ENCODE measurements at regions not wholly inside any gene's neighbourhood (a gene's known extent, or its start where the extent isn't known, plus 50 kb on each side); places are given as distances from the start of the nearest gene placed in this dataset.
A peak's percentile ranks its signal among the peaks of the same experiment; 100 is the strongest.
"Not testable (repeated sequence)": the region's sequence is repeated elsewhere in the genome, so short reads cannot be mapped to it uniquely, and the experiment has no call there.

DNA sequence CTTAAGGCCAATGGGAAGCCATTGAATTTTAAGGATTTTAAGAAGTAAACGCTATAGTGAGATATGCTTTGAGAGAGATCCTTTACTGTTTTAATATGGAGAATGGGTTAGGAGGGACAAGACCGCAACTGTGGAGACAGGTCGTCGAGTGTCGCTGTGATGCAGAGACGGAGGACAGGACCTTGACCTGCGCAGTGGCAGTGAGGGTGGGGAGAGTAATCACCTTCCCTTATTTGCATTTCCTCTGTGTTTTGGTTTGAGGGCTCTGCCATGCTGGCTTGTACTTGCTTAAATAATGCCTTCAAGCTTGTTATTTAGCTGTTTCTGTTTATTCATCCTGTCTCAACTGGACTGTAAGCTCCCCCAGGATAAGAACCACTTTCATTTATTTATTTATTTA, 345.0 kb downstream of the FBXW7 start:
- DNase-seq: no peak

DNA sequence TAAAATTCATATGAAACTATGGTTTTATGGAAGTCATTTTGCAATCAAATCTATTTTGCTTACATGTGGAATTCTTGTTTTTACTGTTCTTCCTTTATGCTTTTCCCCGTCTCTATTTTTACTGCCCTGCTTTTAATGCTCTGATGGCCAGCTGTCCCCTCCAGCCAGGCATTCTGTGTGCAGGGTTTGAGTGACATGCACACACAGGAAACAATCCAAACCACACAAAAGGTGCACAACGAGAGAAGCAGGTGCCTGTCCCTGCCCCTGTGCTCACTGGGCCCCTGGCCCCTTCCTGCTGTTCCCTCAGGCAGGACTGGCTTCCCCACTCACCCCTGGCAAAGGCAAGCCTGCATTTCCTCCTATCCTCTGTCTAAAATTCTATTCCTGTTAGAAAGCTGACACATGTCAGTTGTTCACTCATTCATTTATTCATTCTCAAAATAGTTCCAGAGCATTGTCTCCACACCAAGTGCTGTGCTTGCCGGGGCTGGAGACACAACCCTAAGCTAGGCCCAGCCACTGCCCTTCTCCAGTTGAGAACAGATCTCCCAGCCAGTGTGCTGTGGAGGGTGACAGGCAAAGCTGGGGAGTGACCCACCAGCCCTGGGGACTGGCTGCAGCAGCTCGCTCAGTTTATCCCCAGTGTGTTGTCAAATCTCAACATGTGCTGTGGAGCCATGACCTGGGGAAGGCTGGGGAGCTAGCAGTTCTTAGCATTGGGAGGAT, 346.3 kb downstream of the FBXW7 start:
- DNase-seq: peak; percentile 42 to 82

DNA sequence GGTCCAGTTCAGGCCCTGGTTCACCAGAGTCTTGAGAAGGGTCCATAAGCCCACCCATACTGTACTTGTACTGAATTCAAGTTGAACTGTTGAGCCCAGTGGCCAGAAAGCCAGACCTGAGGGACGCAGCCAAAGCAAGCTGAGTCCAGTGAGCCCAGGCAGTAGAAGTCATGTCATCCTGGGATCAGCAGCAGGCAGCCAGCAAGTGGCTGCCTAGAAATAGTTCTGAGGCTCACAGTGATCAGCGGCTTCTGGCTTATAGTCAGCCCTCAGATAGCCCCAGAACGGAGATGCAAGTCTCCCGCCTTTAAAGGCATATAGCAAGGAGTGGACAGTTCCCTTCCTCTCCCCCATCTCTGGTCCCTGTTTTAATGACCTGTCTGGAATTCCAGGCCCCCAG, 347.1 kb downstream of the FBXW7 start:
- DNase-seq: no peak

DNA sequence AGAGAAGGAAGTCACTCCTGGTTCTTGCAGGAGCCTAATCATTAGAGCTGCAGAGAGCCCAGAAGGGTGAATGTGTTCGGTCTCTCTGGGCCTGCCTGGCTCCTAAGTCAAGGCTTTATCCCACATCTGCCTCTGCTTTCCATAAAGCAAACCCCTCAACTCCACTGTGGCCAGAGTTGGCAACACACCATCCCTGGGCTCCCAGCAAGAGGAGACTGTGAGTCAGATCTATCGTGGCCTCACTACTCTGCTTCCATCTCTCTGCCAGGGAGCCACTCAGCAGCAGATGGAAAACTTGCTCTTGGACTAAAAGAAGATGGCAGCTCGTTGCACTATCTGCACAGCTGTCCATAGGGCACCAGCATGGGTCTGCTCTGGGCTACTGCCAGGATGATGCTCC, 348.2 kb downstream of the FBXW7 start:
- no peak for DNase-seq

- DNase-seq: no peak
Observed at GRCh38 chr4:152185786-152186550, 349.9 kb downstream of the FBXW7 start.

DNA sequence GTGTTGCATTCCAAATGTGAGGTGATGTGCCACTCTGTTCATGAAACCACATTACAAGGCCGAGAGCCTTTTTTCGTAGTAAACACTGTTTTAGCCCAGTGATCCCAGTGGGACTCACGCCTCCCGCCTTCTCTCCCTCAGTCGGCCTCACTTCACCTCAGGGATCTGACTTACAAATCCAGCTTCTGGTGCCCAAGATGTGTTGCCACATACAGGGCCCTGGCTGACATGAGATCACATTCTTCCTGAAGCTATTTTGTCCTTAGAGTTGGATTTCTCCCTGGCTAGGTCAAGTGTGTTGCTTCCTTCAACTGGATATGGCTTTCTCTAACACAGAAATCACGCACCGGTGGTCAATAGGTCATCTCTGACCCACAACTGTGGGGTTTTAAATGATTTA, 354.7 kb downstream of the FBXW7 start:
- DNase-seq: no peak

DNA sequence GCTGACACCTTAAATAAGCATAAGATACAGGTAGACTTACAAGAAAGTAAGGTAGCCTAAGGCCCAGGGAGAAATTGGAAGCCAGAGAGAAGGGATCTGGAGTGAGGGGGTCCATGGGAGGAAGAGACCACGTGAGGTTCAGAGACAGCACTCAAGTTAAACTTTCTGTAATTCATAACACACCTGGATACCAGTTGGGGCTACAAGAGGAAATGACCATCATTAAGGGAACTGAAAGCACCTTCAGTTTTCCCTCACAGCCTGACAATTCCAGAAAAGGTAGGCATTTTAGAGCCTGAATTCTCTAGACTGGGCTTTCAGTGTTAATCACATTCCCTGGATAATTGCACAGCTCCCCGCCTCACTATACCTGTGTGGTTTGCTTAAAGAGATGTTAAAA, 355.5 kb downstream of the FBXW7 start:
- no peak for DNase-seq

DNA sequence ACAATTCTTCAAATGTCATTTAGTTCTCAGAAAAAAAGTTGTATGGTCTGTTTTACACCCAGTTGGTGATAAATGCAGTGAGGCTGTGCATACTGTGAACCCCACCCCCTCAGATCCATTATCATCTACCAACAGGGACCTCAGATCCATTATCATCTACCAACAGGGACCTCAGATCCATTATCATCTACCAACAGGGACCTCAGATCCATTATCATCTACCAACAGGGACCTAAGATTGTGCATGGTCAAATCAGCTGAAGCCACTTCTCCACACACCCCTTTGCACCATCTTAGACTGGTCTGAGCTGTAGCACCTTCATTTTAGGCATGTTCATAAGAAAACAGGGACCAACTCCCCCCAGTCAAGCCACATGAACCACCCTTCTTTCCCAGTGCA, 358.4 kb downstream of the FBXW7 start:
- DNase-seq: not testable (repeated sequence)

- no peak for DNase-seq
Observed at GRCh38 chr4:152176627-152177214, 359.2 kb downstream of the FBXW7 start.

DNA sequence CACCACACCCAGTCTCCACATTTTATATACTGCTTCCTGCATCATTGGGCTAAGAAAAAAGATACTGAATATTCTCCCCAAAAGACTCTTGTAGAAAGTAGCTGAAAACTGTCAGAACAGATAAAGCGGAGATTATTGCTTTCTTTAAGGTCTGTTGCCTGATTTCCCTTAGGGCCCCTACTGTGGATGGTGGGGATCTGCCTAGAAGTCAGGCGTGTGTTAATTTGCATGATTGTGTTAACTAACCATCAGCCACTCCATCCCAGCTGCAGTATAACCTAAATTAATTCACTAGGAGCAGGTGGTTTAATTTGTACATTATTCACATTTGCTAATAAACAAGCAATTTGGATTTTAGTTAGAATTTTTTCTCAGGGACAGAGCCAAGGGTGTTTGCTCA, 360.3 kb downstream of the FBXW7 start:
- no peak for DNase-seq

- DNase-seq: peak in 1 of 2 experiments; percentile 23
Observed at GRCh38 chr4:152172146-152172545, 363.7 kb downstream of the FBXW7 start.

DNA sequence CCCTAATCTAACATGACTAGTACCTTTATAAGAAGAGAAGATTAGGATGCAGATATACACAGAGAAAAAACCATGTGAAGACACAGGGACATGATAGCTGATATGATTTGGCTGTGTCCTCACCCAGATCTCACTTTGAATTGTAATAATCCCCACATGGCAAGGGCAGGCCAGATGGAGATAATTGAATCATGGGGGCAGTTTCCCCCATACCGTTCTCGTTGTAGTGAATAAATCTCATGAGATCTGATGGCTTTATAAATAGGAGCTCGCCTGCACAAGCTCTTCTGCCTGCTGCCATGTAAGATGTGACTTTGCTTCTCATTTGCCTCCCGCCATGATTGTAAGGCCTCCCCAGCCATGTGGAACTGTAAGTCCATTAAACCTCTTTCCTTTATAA, 364.3 kb downstream of the FBXW7 start:
- DNase-seq: no peak

- no peak for DNase-seq
Observed at GRCh38 chr4:152169683-152170082, 366.2 kb downstream of the FBXW7 start.

GRCh38 chr4:152168987-152169616, 366.8 kb downstream of the FBXW7 start:
- DNase-seq: no peak

DNA sequence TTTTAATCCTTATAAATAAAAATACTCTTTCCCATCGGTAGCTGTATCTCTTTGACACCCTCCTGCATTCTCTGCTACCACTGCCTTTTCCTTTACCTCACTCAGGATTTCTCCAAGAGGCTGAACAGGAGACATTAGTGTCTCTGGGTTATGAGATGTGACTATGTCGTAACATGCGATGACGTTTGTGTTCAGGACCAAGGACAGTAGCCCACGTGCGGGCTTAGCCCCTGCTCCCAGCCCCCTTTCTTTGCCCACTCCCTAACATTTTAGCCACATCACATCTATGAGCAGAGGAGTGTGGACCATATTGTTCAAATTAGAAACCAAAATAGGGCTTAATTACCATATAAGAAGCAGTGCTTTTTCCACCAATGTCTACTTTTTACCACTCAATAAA, 369.3 kb downstream of the FBXW7 start:
- DNase-seq: no peak

- DNase-seq: no peak
Observed at GRCh38 chr4:152165846-152166245, 370.0 kb downstream of the FBXW7 start.

- DNase-seq: no peak
Observed at GRCh38 chr4:152165146-152165545, 370.7 kb downstream of the FBXW7 start.

DNA sequence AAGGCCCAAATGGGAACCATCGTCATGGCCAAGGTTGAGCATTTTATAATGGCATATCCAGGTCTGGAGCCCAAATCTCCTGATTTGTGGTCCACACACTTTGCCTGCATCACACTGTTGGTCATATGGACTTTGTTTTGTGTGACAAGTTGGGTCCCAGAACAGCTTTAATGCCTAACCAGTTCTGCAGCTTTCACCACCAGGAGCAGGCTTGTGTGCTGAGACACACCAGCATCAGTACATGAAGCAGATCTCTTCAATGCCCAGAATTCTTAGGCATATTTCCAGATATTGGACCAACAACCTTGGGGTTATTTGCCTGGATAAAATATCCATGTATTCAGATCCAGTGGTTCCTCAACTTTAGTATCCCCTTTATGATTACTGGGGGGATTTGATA, 371.3 kb downstream of the FBXW7 start:
- no peak for DNase-seq

DNA sequence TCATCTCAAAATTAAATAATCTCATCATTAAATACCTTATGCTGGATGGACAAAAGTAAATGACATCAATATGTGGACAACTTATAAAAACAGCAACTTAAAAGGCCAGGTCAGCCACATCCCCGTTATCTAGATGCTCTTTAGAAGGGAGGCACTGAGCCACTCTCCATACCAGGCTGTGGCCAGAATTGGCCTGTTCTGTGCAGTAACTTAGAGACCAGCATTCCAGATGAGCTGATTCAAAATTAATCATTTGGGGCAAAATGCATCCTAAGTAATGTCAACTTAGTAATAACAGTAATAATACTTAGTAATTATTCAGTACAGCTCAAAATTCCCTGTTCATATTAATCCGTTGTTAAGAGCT, 373.6 kb downstream of the FBXW7 start:
- DNase-seq: no peak

DNA sequence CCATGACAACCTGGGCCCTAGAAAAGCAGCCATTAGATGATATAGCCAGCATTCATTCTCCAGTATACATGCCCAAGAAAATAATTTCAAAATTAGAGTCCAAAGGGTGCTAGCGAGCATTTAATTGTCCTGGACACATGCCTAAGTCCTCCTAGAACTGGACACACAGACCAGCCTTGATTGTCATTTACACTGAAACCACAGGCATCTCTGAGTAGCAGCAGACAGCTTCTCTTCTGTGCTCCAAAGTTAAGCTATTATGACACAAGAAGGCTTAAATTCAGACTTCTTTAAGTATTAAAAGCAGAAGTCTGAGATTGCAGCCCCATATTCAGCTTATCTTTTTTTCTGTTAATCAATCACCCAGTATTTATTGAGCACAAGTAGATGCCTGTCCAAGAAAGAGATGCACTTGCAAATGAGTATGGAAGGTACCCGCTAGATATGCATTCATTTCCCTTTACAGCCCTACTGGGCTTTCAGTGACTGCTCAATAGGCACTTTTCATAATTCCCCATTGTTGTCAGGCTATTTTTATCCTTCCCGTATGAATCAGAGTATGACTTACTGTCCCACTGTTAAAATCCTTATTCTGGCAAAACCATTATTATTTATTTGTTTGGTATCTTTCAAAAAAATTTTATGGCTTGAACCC, 374.1 kb downstream of the FBXW7 start:
- no peak for DNase-seq

- DNase-seq: no peak
Observed at GRCh38 chr4:152160225-152160800, 375.6 kb downstream of the FBXW7 start.

DNA sequence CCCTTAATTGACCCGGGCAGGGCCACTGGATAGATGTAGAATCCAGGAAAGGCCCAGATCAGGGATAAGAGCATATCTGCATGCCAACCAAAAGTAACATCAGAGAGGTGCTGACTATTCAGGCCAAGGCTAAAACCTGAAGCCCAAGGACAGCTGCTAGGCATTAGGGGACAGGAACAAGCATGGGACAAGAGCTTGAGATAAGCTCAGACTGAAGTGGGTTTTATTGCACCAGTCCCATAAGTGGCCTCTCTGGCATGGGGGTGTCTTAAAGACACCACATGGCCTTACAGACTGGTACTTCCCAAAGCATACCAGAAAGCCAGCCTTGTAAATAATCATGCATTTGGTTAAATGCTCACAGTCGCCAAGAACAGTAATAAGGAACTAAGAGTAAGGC, 376.1 kb downstream of the FBXW7 start:
- no peak for DNase-seq

- DNase-seq: no peak
Observed at GRCh38 chr4:152158225-152158624, 377.7 kb downstream of the FBXW7 start.

Measured in NCI-H2081 (cell line).